ENCODE measurements at regions not wholly inside any gene's neighbourhood (a gene's known extent, or its start where the extent isn't known, plus 50 kb on each side); places are given as distances from the start of the nearest gene placed in this dataset.

DNA sequence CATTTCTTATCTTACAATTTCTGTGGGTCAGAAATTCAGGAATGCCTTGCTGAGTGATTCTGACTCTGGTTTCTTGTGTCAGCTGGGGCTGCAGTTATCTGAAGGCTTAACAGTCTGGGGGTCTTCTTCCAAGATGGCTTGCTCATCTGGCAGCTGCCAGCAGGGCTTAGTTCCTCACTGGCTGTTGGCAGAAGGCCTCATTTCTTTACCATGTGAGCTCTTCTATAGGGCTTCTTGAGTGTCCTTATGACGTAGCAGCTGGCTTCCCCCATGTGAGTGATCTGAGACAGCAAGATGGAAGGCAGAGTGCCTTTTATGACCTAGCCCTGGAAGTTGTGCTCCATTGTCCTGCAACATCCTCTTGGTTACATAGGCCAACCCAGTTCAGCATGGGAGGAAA, 82.0 kb upstream of the PDZRN3 start:
- no peak for DNase-seq (ENCODE audit: low read depth)
- TF ChIP-seq, protein P1, sequence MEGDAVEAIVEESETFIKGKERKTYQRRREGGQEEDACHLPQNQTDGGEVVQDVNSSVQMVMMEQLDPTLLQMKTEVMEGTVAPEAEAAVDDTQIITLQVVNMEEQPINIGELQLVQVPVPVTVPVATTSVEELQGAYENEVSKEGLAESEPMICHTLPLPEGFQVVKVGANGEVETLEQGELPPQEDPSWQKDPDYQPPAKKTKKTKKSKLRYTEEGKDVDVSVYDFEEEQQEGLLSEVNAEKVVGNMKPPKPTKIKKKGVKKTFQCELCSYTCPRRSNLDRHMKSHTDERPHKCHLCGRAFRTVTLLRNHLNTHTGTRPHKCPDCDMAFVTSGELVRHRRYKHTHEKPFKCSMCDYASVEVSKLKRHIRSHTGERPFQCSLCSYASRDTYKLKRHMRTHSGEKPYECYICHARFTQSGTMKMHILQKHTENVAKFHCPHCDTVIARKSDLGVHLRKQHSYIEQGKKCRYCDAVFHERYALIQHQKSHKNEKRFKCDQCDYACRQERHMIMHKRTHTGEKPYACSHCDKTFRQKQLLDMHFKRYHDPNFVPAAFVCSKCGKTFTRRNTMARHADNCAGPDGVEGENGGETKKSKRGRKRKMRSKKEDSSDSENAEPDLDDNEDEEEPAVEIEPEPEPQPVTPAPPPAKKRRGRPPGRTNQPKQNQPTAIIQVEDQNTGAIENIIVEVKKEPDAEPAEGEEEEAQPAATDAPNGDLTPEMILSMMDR (conservative IDR thresholded peaks at IDR 0.05; ENCODE audit: control insufficient read depth, insufficient read depth, low read depth, low read length) = no peak
- H3K4me3 ChIP-seq (ENCODE audit: control insufficient read depth, low read depth, low read length) = no peak overlapping the region

DNA sequence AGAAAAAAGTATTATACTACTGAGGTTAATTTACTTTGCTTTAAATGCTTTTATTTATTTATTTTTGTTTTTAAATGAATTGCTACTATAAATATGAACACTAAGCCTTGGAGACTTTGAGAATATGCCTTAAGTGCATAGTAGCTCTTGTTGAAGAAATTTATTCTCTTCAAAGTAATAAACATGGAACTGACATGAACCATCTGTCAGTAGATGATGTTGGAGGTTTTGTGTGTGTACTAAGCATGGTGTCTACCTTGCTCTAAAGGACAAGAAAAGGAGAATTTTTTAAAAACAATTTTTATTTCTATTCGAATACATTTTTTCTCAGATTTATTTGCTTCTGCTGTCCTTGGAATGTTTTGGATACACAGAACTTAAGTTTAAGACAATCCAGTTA, 81.1 kb upstream of the PDZRN3 start:
- no peak overlapping the region for H3K4me3 ChIP-seq (ENCODE audit: control insufficient read depth, low read depth, low read length)
- TF ChIP-seq, protein P1 (conservative IDR thresholded peaks at IDR 0.05; ENCODE audit: control insufficient read depth, insufficient read depth, low read depth, low read length) = no peak
- DNase-seq (ENCODE audit: low read depth) = no peak

DNA sequence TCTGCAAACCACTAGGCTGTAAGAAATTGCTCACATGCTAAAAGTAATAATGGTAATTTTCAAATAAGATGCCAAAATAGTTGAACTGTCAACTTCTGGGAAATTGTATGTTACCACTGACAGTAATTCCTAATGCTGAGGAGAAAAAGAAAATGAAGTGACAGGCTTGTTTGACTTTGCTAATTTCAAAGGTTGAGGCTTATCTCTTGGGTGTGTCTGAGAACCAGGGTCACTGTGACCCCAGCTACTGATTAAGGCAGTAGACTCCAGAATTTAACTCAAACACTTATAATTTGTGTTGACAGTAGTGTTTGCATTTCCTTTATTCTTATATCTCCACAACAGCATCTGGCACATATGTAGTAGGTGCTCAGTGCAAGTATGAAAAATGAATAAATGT, 74.6 kb upstream of the PDZRN3 start:
- TF ChIP-seq, protein P1 (conservative IDR thresholded peaks at IDR 0.05; ENCODE audit: control insufficient read depth, insufficient read depth, low read depth, low read length) = no peak
- H3K4me3 ChIP-seq (ENCODE audit: control insufficient read depth, low read depth, low read length) = no peak overlapping the region
- no peak for DNase-seq (ENCODE audit: low read depth)

DNA sequence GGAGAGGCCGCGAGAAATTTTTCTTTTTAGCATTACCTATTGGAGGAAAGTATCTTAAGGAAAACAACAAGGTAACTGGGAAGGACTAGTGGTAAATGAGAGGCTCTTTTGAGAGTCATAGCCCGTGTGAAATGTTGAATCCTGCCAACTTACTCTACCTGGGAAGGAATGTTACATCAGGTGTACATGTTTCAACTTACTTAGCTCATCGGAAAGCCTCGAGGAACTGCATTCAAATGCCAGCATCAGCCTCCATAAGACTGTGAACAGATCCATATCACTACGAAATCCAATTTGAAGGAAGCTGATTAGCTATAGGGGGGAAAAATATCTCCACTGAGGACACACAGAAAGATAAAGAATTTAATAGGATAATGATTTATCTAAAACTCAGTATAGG, 72.3 kb upstream of the PDZRN3 start:
- no peak for DNase-seq (ENCODE audit: low read depth)
- TF ChIP-seq, protein P1 (conservative IDR thresholded peaks at IDR 0.05; ENCODE audit: control insufficient read depth, insufficient read depth, low read depth, low read length) = no peak
- H3K4me3 ChIP-seq (ENCODE audit: control insufficient read depth, low read depth, low read length) = no peak overlapping the region

DNA sequence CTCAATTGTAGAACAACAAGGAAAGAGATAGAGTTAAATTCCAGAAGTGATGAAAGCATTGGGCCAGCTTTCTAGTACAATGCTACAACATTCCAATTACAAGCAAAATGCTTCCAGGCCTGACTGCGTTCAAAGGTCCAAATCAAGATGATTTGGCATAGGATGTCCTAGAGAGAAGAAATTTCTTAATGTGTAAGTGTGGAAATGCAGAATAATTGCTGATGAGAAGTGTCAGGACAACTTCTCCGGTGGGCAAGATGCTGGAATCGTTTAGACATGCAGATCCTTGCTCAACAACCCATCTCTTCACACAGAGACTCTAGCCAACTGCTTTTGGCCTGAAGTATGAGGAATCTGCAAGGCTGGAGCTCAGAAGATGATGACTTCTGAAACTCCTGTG, 71.1 kb upstream of the PDZRN3 start:
- DNase-seq (ENCODE audit: low read depth) = no peak
- no peak overlapping the region for H3K4me3 ChIP-seq (ENCODE audit: control insufficient read depth, low read depth, low read length)
- TF ChIP-seq, protein P1 (conservative IDR thresholded peaks at IDR 0.05; ENCODE audit: control insufficient read depth, insufficient read depth, low read depth, low read length) = no peak

DNA sequence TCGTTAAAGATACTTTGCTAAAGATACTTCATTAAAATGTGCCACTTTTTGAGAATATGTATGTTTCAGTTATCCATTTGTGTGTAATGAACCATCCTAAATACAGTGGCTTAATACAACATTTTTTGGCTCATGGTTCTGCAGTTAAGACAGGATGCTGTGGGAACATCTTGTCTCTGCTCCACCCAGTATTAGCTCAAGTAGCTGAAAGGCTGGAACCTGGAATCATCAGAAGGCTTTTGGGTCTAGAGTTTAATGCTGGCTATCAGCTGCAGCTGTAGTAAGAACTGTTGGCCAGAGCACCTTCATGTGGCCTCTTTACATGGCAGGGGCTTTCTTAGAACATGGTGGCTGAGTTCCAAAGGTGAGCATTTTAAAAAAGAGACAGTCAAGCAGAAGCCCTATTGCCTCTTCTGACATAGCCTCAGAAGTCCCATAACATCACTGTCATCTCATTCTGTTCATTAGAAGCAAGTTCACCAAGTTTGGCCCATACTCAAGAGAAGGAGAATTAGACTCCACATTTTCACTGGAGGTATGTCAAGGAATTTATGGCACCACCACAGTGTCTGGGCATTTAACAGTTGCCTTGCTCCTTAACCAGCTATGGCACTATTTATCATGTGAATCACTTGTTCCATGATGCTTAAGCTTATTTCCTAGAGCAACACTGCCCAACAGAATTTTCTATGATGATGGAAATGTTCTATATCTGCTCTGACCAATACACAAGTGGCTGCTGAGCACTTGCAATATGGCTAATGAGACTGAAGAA, 70.4 kb upstream of the PDZRN3 start:
- TF ChIP-seq, protein P1 (conservative IDR thresholded peaks at IDR 0.05; ENCODE audit: control insufficient read depth, insufficient read depth, low read depth, low read length) = no peak
- DNase-seq (ENCODE audit: low read depth) = no peak
- H3K4me3 ChIP-seq (ENCODE audit: control insufficient read depth, low read depth, low read length) = no peak overlapping the region
